H9 (cell line): ENCODE measurements at regions not wholly inside any gene's neighbourhood (a gene's known extent, or its start where the extent isn't known, plus 50 kb on each side); places are given as distances from the start of the nearest gene placed in this dataset.

Experiments used
- DNase-seq: peaks from one replicate; pipeline ENCODE4 v3.0.0-alpha.2; 2017
- H2AFZ ChIP-seq: one replicate; pipeline ENCODE4 v1.6.1; 2013; ENCODE audit warnings: mild to moderate bottlenecking, low read length, control low read depth, moderate library complexity
- H2AK5ac ChIP-seq: 2 replicates; pipeline ENCODE4 v1.6.1; 2013; ENCODE audit warnings: low read length, control low read depth, mixed read lengths; ENCODE audit not compliant: insufficient read length
- H2BK120ac ChIP-seq: one replicate; pipeline ENCODE4 v1.6.1; 2013; ENCODE audit warnings: low read depth, mild to moderate bottlenecking, low read length, control low read depth, inconsistent platforms; ENCODE audit not compliant: poor library complexity, severe bottlenecking
- H2BK12ac ChIP-seq: 2 replicates; pipeline ENCODE4 v1.6.1; 2013; ENCODE audit warnings: low read length, control low read depth, mixed read lengths, low read depth; ENCODE audit not compliant: insufficient read length
- H2BK15ac ChIP-seq: 2 replicates; pipeline ENCODE4 v1.6.1; 2013; ENCODE audit warnings: low read depth, low read length, control low read depth
- H2BK20ac ChIP-seq: one replicate; pipeline ENCODE4 v1.6.1; 2013; ENCODE audit warnings: low read depth, mild to moderate bottlenecking, low read length, control low read depth, inconsistent platforms; ENCODE audit not compliant: poor library complexity, severe bottlenecking
- H2BK5ac ChIP-seq: 2 replicates; pipeline ENCODE4 v1.6.1; 2013; ENCODE audit warnings: low read length, control low read depth, mixed read lengths; ENCODE audit not compliant: insufficient read length
- H3K14ac ChIP-seq: 2 replicates; pipeline ENCODE4 v1.6.1; 2013; ENCODE audit warnings: low read length, control low read depth; ENCODE audit not compliant: insufficient read depth
- H3K18ac ChIP-seq: 2 replicates; pipeline ENCODE4 v1.6.1; 2013; ENCODE audit warnings: low read depth, mild to moderate bottlenecking, mixed read lengths, low read length, control low read depth; ENCODE audit not compliant: insufficient read length
- H3K23ac ChIP-seq: 2 replicates; pipeline ENCODE4 v1.6.1; 2013; ENCODE audit warnings: low read length, control low read depth, mixed read lengths, low read depth; ENCODE audit not compliant: insufficient read length
- H3K23me2 ChIP-seq: 2 replicates; pipeline ENCODE4 v1.6.1; 2013; ENCODE audit warnings: low read depth, mild to moderate bottlenecking, mixed read lengths, low read length, control low read depth; ENCODE audit not compliant: insufficient read length, poor library complexity, severe bottlenecking
- H3K27ac ChIP-seq: 2 replicates; pipeline ENCODE4 v1.5.1; 2013; ENCODE audit warnings: low read length, control low read depth, mixed read lengths, low read depth; ENCODE audit not compliant: insufficient read length
- H3K27me3 ChIP-seq: 2 replicates; pipeline ENCODE4 v1.6.1; 2013; ENCODE audit warnings: low read length, control low read depth, inconsistent platforms; ENCODE audit not compliant: insufficient read depth
- H3K4ac ChIP-seq: 2 replicates; pipeline ENCODE4 v1.6.1; 2013; ENCODE audit warnings: low read depth, mild to moderate bottlenecking, control low read depth, inconsistent platforms, low read length, moderate library complexity
- H3K4me1 ChIP-seq: 2 replicates; pipeline ENCODE4 v1.6.1; 2013; ENCODE audit warnings: low read length, control low read depth, inconsistent platforms; ENCODE audit not compliant: insufficient read depth
- H3K4me2 ChIP-seq: 2 replicates; pipeline ENCODE4 v1.6.1; 2013; ENCODE audit warnings: low read length, control low read depth, mixed read lengths; ENCODE audit not compliant: insufficient read length, insufficient read depth
- H3K56ac ChIP-seq: 2 replicates; pipeline ENCODE4 v1.6.1; 2013; ENCODE audit warnings: low read depth, mild to moderate bottlenecking, mixed read lengths, low read length, control low read depth; ENCODE audit not compliant: insufficient read length
- H3K79me1 ChIP-seq: 2 replicates; pipeline ENCODE4 v1.6.1; 2013; ENCODE audit warnings: low read depth, mild to moderate bottlenecking, moderate library complexity, low read length, control low read depth, inconsistent platforms; ENCODE audit not compliant: insufficient read depth, poor library complexity, severe bottlenecking
- H3K79me2 ChIP-seq: 2 replicates; pipeline ENCODE4 v1.6.1; 2013; ENCODE audit warnings: low read length, control low read depth, inconsistent platforms; ENCODE audit not compliant: insufficient read depth
- H3K9ac ChIP-seq: 2 replicates; pipeline ENCODE4 v1.6.1; 2013; ENCODE audit warnings: low read length, control low read depth, mixed read lengths; ENCODE audit not compliant: insufficient read length; ENCODE audit errors: extremely low read depth
- H3K9me3 ChIP-seq: one replicate; pipeline ENCODE4 v1.6.1; 2013; ENCODE audit warnings: low read depth, low read length, inconsistent platforms; ENCODE audit not compliant: control insufficient read depth
- H3T11ph ChIP-seq: one replicate; pipeline ENCODE4 v1.6.1; 2013; ENCODE audit warnings: mild to moderate bottlenecking, low read length, control low read depth, inconsistent platforms
- H4K20me1 ChIP-seq: one replicate; pipeline ENCODE4 v1.6.1; 2013; ENCODE audit not compliant: control insufficient read depth, insufficient read length, insufficient read depth
- H4K5ac ChIP-seq: 2 replicates; pipeline ENCODE4 v1.6.1; 2013; ENCODE audit warnings: low read depth, mild to moderate bottlenecking, mixed read lengths, low read length, control low read depth; ENCODE audit not compliant: insufficient read length
- H4K8ac ChIP-seq: replicated peaks from 2 replicates; pipeline ENCODE4 v1.6.1; 2013; ENCODE audit warnings: low read length, control low read depth, mixed read lengths, low read depth; ENCODE audit not compliant: insufficient read length
- H4K91ac ChIP-seq: 2 replicates; pipeline ENCODE4 v1.6.1; 2013; ENCODE audit warnings: low read depth, mild to moderate bottlenecking, moderate library complexity, mixed read lengths, low read length, control low read depth; ENCODE audit not compliant: insufficient read length
- H3K27ac Mint-ChIP-seq, 3 experiments: 2 replicates in 2 of 3; 3 replicates in 1 of 3; pipeline ENCODE4 v1.8.0; 2020 to 2021; ENCODE audit warnings: mixed read lengths in 3 of 3, mild to moderate bottlenecking in 1 of 3, moderate library complexity in 1 of 3
- H3K27me3 Mint-ChIP-seq: 2 replicates; pipeline ENCODE4 v1.8.0; 2021; ENCODE audit warnings: low read depth, mild to moderate bottlenecking, moderate library complexity, mixed read lengths
- H3K36me3 Mint-ChIP-seq, 3 experiments: 2 replicates in 2 of 3; 3 replicates in 1 of 3; pipeline ENCODE4 v1.8.0; 2020 to 2021; ENCODE audit warnings: low read depth in 3 of 3, mixed read lengths in 3 of 3; ENCODE audit not compliant: insufficient read depth in 1 of 3
- H3K4me1 Mint-ChIP-seq, 2 experiments: 2 replicates each; pipeline ENCODE4 v1.8.0; 2020; ENCODE audit warnings: mixed read lengths in 2 of 2
- H3K4me3 Mint-ChIP-seq, 2 experiments: 2 replicates in 1 of 2; 3 replicates in 1 of 2; pipeline ENCODE4 v1.8.0; 2020 to 2021; ENCODE audit warnings: mild to moderate bottlenecking in 2 of 2, mixed read lengths in 2 of 2, moderate library complexity in 1 of 2
- H3K9me3 Mint-ChIP-seq, 2 experiments: 2 replicates in 1 of 2; 3 replicates in 1 of 2; pipeline ENCODE4 v1.8.0; 2020; ENCODE audit warnings: mild to moderate bottlenecking in 2 of 2, mixed read lengths in 2 of 2, moderate library complexity in 1 of 2
- WGBS: extraction: QIAGEN DNeasy Blood & Tissue Kit; methylation state at CpG from one replicate; pipeline ENCODE4 v1.1.7; 2013; ENCODE audit warnings: missing lambda C conversion rate, low lambda C conversion rate, mixed read lengths; ENCODE audit not compliant: insufficient read length; ENCODE audit errors: extremely low coverage; 5-methylcytosine and 5-hydroxymethylcytosine counted together
- TF ChIP-seq, protein P1 (sequence below): fragments of 200-600 bp; sonication (generic); conservative IDR thresholded peaks from 3 replicates; pipeline ENCODE4 v1.8.0; 2021; ENCODE audit warnings: antibody characterized with exemption, mild to moderate bottlenecking

DNA sequence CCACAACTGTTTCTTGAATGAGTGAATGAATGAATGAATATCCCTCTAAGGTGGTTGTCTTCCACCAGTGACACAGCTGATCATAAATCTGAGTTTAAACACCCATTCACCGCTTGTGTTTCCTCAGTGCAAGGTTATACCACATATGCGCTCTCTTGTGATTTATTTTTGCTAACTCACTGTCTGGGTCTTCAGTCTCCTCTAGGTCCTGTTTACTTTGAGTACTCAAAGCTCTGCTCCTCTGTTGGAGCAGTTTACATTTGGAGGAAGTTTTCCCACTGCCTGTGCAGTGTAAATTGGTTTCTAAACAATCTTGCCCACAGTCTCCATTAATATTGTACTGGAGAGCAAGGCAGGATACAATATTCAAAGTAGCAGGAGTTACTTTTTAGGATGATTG, 212.6 kb upstream of the JADE1 start:
- Mint-ChIP-seq H3K4me3 (no peak overlapping the region), H3K36me3 (peaks cover 13 to 29% (median 21%) of the 10 kb centered on the region in 3 experiments), H3K27ac (no peak overlapping the region), H3K4me1 (peaks cover 13 to 24% of the 10 kb centered on the region in 2 experiments), H3K27me3 (peaks cover 5% of the 10 kb centered on the region), H3K9me3 (peaks cover 21 to 22% of the 10 kb centered on the region in 2 experiments)
- H4K91ac ChIP-seq, result no peak overlapping the region
- no peak overlapping the region for H2BK20ac ChIP-seq
- no peaks in the 10 kb centered on the region for H3K27me3 ChIP-seq
- no peaks in the 10 kb centered on the region for H3K23me2 ChIP-seq
- no peak overlapping the region for H2AFZ ChIP-seq
- TF ChIP-seq, protein P1, sequence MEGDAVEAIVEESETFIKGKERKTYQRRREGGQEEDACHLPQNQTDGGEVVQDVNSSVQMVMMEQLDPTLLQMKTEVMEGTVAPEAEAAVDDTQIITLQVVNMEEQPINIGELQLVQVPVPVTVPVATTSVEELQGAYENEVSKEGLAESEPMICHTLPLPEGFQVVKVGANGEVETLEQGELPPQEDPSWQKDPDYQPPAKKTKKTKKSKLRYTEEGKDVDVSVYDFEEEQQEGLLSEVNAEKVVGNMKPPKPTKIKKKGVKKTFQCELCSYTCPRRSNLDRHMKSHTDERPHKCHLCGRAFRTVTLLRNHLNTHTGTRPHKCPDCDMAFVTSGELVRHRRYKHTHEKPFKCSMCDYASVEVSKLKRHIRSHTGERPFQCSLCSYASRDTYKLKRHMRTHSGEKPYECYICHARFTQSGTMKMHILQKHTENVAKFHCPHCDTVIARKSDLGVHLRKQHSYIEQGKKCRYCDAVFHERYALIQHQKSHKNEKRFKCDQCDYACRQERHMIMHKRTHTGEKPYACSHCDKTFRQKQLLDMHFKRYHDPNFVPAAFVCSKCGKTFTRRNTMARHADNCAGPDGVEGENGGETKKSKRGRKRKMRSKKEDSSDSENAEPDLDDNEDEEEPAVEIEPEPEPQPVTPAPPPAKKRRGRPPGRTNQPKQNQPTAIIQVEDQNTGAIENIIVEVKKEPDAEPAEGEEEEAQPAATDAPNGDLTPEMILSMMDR, result no peak
- no peak overlapping the region for H2BK15ac ChIP-seq
- peaks cover 8% of the 10 kb centered on the region for H3K9me3 ChIP-seq
- H3K79me2 ChIP-seq, result no peaks in the 10 kb centered on the region
- H3T11ph ChIP-seq, result no peak overlapping the region
- no peak for DNase-seq
- H3K4me2 ChIP-seq, result no peak overlapping the region
- H4K8ac ChIP-seq, result no peak overlapping the region
- no peak overlapping the region for H3K27ac ChIP-seq
- no peak overlapping the region for H3K9ac ChIP-seq
- H3K56ac ChIP-seq, result no peak overlapping the region
- no peaks in the 10 kb centered on the region for H3K79me1 ChIP-seq
- no peak overlapping the region for H2BK12ac ChIP-seq
- H3K4me1 ChIP-seq, result no peaks in the 10 kb centered on the region; the same call in 1 of the 2 replicates
- no peak overlapping the region for H3K18ac ChIP-seq
- H3K14ac ChIP-seq, result no peak overlapping the region
- H4K5ac ChIP-seq, result no peak overlapping the region
- H3K4ac ChIP-seq, result no peak overlapping the region
- H2AK5ac ChIP-seq, result no peak overlapping the region
- WGBS, result no CpG with 5 or more reads among the region's 2 CpGs
- H4K20me1 ChIP-seq, result no peaks in the 10 kb centered on the region
- no peak overlapping the region for H3K23ac ChIP-seq
- no peak overlapping the region for H2BK5ac ChIP-seq
- H2BK120ac ChIP-seq, result no peak overlapping the region
